B cell (primary cell): ENCODE measurements at regions not wholly inside any gene's neighbourhood (a gene's known extent, or its start where the extent isn't known, plus 50 kb on each side); places are given as distances from the start of the nearest gene placed in this dataset.

Source experiments
- ATAC-seq: fragments of 200-7000 bp; cut with Tn5 transposase; one replicate; pipeline ENCODE4 v1.10.0; 2021; ENCODE audit warnings: low read depth, mild to moderate bottlenecking, moderate number of reproducible peaks, moderate library complexity
- CTCF ChIA-PET: fragments of 350-600 bp; sonication (Branson Sonifier 250); formaldehyde crosslinking; loops from one replicate; lab custom pipeline; 2021; ENCODE audit warnings: antibody characterized with exemption, inconsistent platforms; lab: Charles Lee
- POLR2A ChIA-PET: fragments of 350-600 bp; sonication (Branson Sonifier 250); formaldehyde crosslinking; loops from one replicate; lab custom pipeline; 2021; ENCODE audit warnings: antibody characterized with exemption; lab: Charles Lee
- DNase-seq: peaks from one replicate; pipeline ENCODE4 v3.0.0; 2013
- H2AFZ ChIP-seq: 2 replicates; pipeline ENCODE4 v1.6.1; 2012; ENCODE audit warnings: mild to moderate bottlenecking, low read depth, low read length; ENCODE audit not compliant: insufficient read depth, poor library complexity, severe bottlenecking
- H3K27ac ChIP-seq, 2 donors: 1 replicate in 1 of 2; 2 replicates in 1 of 2; pipeline ENCODE4 v1.5.1; 2012 to 2013; ENCODE audit warnings: low read length in 2 of 2, mild to moderate bottlenecking in 2 of 2, moderate library complexity in 1 of 2
- H3K27me3 ChIP-seq, 4 experiments: fragments of 200-600 bp in 1 of 4; sonication (generic) in 1 of 4; replicated peaks in 1 of 4; 1 replicate in 2 of 4; 2 replicates in 2 of 4; pipeline versions ENCODE4 v1.6.1 to v1.7.0; 2013 to 2016; ENCODE audit warnings: low read length in 3 of 4, mild to moderate bottlenecking in 2 of 4, mixed read lengths in 1 of 4, moderate library complexity in 1 of 4; ENCODE audit not compliant: insufficient read depth in 4 of 4, control insufficient read depth in 3 of 4; ENCODE audit errors: control extremely low read depth in 1 of 4
- H3K36me3 ChIP-seq, 2 experiments: replicated peaks in 1 of 2; 1 replicate in 1 of 2; 2 replicates in 1 of 2; pipeline versions ENCODE4 v1.6.1 to v1.7.1; 2013; ENCODE audit warnings: low read length in 1 of 2; ENCODE audit not compliant: insufficient read depth in 2 of 2, control insufficient read depth in 1 of 2; ENCODE audit errors: control extremely low read depth in 1 of 2, extremely low read depth in 1 of 2
- H3K4me1 ChIP-seq, 2 donors: fragments of 200-600 bp in 1 of 2; sonication (generic) in 1 of 2; 1 replicate in 1 of 2; 2 replicates in 1 of 2; pipeline versions ENCODE4 v1.5.1 to v1.6.1; 2013 to 2017; ENCODE audit warnings: low read length in 2 of 2; ENCODE audit not compliant: control insufficient read depth in 2 of 2, insufficient read depth in 2 of 2
- H3K4me2 ChIP-seq: replicated peaks from 2 replicates; pipeline ENCODE3; 2012; ENCODE audit warnings: mild to moderate bottlenecking, low read depth, low read length; ENCODE audit not compliant: poor library complexity, severe bottlenecking
- H3K4me3 ChIP-seq, 5 experiments: fragments of 200-600 bp in 1 of 5; sonication (generic) in 1 of 5; 1 replicate in 3 of 5; 2 replicates in 2 of 5; pipeline versions ENCODE4 v1.5.1 to v1.7.0; 2011 to 2016; ENCODE audit warnings: low read length in 4 of 5, mild to moderate bottlenecking in 4 of 5, low read depth in 2 of 5, control low read depth in 1 of 5, moderate library complexity in 1 of 5; ENCODE audit not compliant: insufficient read depth in 1 of 5; ENCODE audit errors: control extremely low read depth in 1 of 5, extremely low read depth in 1 of 5
- H3K79me2 ChIP-seq: fragments of 200-600 bp; sonication (generic); one replicate; pipeline ENCODE4 v1.6.0; 2016; ENCODE audit warnings: low read length; ENCODE audit not compliant: control insufficient read depth, insufficient read depth
- H3K9ac ChIP-seq: fragments of 200-600 bp; sonication (generic); 2 replicates; pipeline ENCODE4 v1.6.1; 2017; ENCODE audit warnings: mild to moderate bottlenecking, low read length, moderate library complexity
- H3K9me3 ChIP-seq, 3 donors: one replicate each; pipeline versions ENCODE4 v1.6.1 to v1.7.1; 2013; ENCODE audit warnings: low read length in 2 of 3; ENCODE audit not compliant: control insufficient read depth in 2 of 3, insufficient read depth in 1 of 3; ENCODE audit errors: control extremely low read depth in 1 of 3
- H4K20me1 ChIP-seq: 2 replicates; pipeline ENCODE4 v1.6.0; 2012; ENCODE audit warnings: mild to moderate bottlenecking, low read length; ENCODE audit not compliant: insufficient read depth, control insufficient read depth, poor library complexity, severe bottlenecking
- H3K27ac Mint-ChIP-seq: one replicate; pipeline ENCODE4 v1.8.0; 2021; ENCODE audit warnings: mixed read lengths
- H3K27me3 Mint-ChIP-seq: one replicate; pipeline ENCODE4 v1.8.0; 2021; ENCODE audit warnings: mixed read lengths
- H3K4me1 Mint-ChIP-seq: one replicate; pipeline ENCODE4 v1.8.0; 2021; ENCODE audit warnings: mixed read lengths
- H3K4me3 Mint-ChIP-seq: one replicate; pipeline ENCODE4 v1.8.0; 2021; ENCODE audit warnings: mixed read lengths
- H3K9me3 Mint-ChIP-seq: one replicate; pipeline ENCODE4 v1.8.0; 2022; ENCODE audit warnings: mixed read lengths; ENCODE audit not compliant: insufficient read depth
- CTCF ChIP-seq: fragments of 200-600 bp; IDR thresholded peaks from one replicate; pipeline ENCODE4 v1.8.0; 2022; ENCODE audit warnings: antibody characterized with exemption, mild to moderate bottlenecking
- EZH2 ChIP-seq: IDR thresholded peaks from 2 replicates; pipeline ENCODE4 v1.6.1; 2012; ENCODE audit warnings: borderline replicate concordance, low read depth, mild to moderate bottlenecking, moderate library complexity, low read length; ENCODE audit not compliant: insufficient read depth, poor library complexity, severe bottlenecking
- WGBS: methylation state at CpG from one replicate; pipeline ENCODE4 v1.1.5; 2013; ENCODE audit warnings: missing lambda C conversion rate; ENCODE audit not compliant: insufficient coverage; 5-methylcytosine and 5-hydroxymethylcytosine counted together
- intact Hi-C: fragments of 100-400 bp; cut with micrococcal nuclease; formaldehyde crosslinking; loops from one replicate; pipeline ENCODE4 v1.10.0; 2022

- 89% methylated on average over 12 of the region's 17 CpGs for WGBS
- H3K4me2 ChIP-seq, result no peak overlapping the region
Measured at GRCh38 chr17:77830816-77831473, 127.6 kb upstream of the TNRC6C start.

More at GRCh38 chr17:77830816-77831473, 127.6 kb upstream of the TNRC6C start:
- POLR2A ChIA-PET, result no interaction called here
- ATAC-seq (no peak), DNase-seq (no peak)
- Histone ChIP-seq H3K9me3 (peaks cover 0 to 4% (median 0%) of the 10 kb centered on the region in 3 donors), H3K4me1 (peaks cover 0 to 7% of the 10 kb centered on the region in 2 donors), H3K27me3 (peaks cover 0 to 43% (median 13%) of the 10 kb centered on the region in 4 experiments), H3K4me3 (no peak overlapping the region), H4K20me1 (no peaks in the 10 kb centered on the region), H3K36me3 (no peaks in the 10 kb centered on the region), H3K79me2 (no peaks in the 10 kb centered on the region), H3K9ac (no peak overlapping the region), H3K27ac (no peak overlapping the region), H2AFZ (no peak overlapping the region)
- CTCF ChIA-PET, result no interaction called here
- Mint-ChIP-seq H3K9me3 (no peaks in the 10 kb centered on the region), H3K27me3 (peaks cover 42% of the 10 kb centered on the region), H3K4me1 (peaks cover 11% of the 10 kb centered on the region), H3K4me3 (no peak overlapping the region), H3K27ac (no peak overlapping the region)
- intact Hi-C loops, result no loop called here
- TF ChIP-seq CTCF (no peak), EZH2 (no peak)
